ENCODE measurements at regions not wholly inside any gene's neighbourhood (a gene's known extent, or its start where the extent isn't known, plus 50 kb on each side); places are given as distances from the start of the nearest gene placed in this dataset.

DNA sequence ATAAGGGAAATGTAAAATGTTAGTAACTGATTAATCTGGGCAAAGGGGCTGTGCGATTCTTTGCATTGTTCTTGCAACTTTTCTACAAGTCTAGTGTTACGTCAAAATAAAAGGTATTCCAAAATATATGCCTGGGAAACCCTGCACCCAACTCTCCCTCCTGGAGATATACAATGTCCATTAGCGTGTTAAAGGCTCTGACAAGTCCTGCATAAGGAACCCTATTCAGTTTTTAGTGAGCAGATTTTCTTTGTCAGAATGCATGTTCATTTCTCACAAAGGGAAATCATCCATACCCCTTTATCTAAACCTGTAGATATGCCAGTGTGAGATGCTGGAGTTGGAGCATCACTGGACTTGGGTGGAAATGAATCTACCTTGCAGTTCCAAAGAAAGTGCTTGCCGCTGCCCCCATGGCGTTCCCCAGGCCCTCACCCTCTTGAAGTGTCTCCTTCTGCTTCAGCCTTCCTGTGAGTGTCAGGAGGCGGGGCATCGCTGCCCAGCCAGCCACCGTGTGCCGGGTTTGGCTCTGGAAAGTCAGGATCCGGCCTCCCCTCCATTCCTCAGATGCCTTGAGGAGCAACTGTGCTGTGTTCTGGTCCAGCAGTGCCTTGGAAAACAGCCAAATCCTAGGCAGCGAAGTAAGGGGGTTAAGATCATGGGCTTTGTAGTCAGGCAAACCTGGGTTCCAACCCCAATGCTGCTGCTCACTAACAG, 85.5 kb downstream of the RMI2 start:
- no peak overlapping the region for H3K4me3 ChIP-seq
- no peaks in the 10 kb centered on the region for H3K79me2 ChIP-seq (ENCODE audit: low read depth)
- no peaks in the 10 kb centered on the region for H3K4me1 ChIP-seq
- peaks cover 5% of the 10 kb centered on the region for H3K4me1 Mint-ChIP-seq
- H3K9me3 Mint-ChIP-seq, result peaks cover 3% of the 10 kb centered on the region
- no peak overlapping the region for H3K9ac ChIP-seq
- H3K27me3 Mint-ChIP-seq (ENCODE audit: insufficient read depth, low read depth), result peaks cover 20% of the 10 kb centered on the region
- no peak overlapping the region for H3K27ac ChIP-seq
- H3K4me3 Mint-ChIP-seq, result no peak overlapping the region
- no peaks in the 10 kb centered on the region for H3K27me3 ChIP-seq
- no peaks in the 10 kb centered on the region for H3K36me3 ChIP-seq
- TF ChIP-seq, protein P1, sequence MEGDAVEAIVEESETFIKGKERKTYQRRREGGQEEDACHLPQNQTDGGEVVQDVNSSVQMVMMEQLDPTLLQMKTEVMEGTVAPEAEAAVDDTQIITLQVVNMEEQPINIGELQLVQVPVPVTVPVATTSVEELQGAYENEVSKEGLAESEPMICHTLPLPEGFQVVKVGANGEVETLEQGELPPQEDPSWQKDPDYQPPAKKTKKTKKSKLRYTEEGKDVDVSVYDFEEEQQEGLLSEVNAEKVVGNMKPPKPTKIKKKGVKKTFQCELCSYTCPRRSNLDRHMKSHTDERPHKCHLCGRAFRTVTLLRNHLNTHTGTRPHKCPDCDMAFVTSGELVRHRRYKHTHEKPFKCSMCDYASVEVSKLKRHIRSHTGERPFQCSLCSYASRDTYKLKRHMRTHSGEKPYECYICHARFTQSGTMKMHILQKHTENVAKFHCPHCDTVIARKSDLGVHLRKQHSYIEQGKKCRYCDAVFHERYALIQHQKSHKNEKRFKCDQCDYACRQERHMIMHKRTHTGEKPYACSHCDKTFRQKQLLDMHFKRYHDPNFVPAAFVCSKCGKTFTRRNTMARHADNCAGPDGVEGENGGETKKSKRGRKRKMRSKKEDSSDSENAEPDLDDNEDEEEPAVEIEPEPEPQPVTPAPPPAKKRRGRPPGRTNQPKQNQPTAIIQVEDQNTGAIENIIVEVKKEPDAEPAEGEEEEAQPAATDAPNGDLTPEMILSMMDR (IDR thresholded peaks at IDR 0.05), result no peak
- TF ChIP-seq EZH2 (IDR thresholded peaks at IDR 0.05) (no peak), EZH2phosphoT487 (IDR thresholded peaks at IDR 0.05) (no peak)
- no peaks in the 10 kb centered on the region for H3K9me3 ChIP-seq (ENCODE audit: low read depth)
- no peak overlapping the region for H3K27ac Mint-ChIP-seq
- no peaks in the 10 kb centered on the region for H3F3A ChIP-seq (ENCODE audit: low read depth)
- no peak overlapping the region for H2AFZ ChIP-seq (replicated peaks)
- no peak overlapping the region for H3K4me2 ChIP-seq
- no peaks in the 10 kb centered on the region for H3K36me3 Mint-ChIP-seq
- no peaks in the 10 kb centered on the region for H4K20me1 ChIP-seq (ENCODE audit: low read depth)
- no peak for DNase-seq (ENCODE audit: low spot score)

DNA sequence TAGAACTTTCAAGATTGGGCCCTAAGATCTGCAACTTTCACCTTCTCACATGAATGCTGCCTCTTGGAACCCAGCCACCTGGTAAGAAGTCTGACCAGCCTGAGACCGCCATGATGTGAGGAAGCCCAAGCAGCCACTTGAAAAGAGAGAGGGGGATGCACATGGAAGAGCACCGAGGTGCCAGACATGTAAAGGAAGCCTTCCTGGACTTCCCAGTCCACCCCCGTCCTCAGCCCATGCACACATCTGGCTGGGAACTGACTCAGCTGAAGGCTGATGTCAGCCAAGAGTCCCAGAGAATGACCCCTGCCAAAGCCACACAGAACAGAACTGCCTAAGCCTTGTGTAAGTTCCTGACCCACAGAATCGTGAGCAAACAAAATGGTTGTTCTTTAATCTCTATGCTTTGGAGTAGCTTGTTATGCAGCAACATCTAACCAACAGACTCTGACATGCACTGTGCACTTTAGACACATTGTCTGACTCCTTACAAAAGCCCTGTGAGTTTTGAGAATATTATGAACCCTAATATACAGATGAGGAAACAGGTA, 86.7 kb downstream of the RMI2 start:
- peaks cover 3% of the 10 kb centered on the region for H3K9me3 Mint-ChIP-seq
- no peak overlapping the region for H3K27ac ChIP-seq
- H3K36me3 ChIP-seq, result no peaks in the 10 kb centered on the region
- H3F3A ChIP-seq (ENCODE audit: low read depth), result no peaks in the 10 kb centered on the region
- no peak overlapping the region for H3K4me2 ChIP-seq
- H3K27me3 Mint-ChIP-seq (ENCODE audit: insufficient read depth, low read depth), result peaks cover 18% of the 10 kb centered on the region
- no peaks in the 10 kb centered on the region for H3K79me2 ChIP-seq (ENCODE audit: low read depth)
- H3K27me3 ChIP-seq, result no peaks in the 10 kb centered on the region
- no peaks in the 10 kb centered on the region for H3K4me1 ChIP-seq
- no peak overlapping the region for H3K4me3 ChIP-seq
- TF ChIP-seq, protein P1 (IDR thresholded peaks at IDR 0.05), result no peak
- TF ChIP-seq EZH2phosphoT487 (IDR thresholded peaks at IDR 0.05) (no peak), EZH2 (IDR thresholded peaks at IDR 0.05) (no peak)
- no peak overlapping the region for H2AFZ ChIP-seq (replicated peaks)
- no peak overlapping the region for H3K9ac ChIP-seq
- H3K36me3 Mint-ChIP-seq, result no peaks in the 10 kb centered on the region
- H4K20me1 ChIP-seq (ENCODE audit: low read depth), result no peaks in the 10 kb centered on the region
- H3K9me3 ChIP-seq (ENCODE audit: low read depth), result no peaks in the 10 kb centered on the region
- DNase-seq (ENCODE audit: low spot score), result no peak
- no peak overlapping the region for H3K27ac Mint-ChIP-seq
- H3K4me3 Mint-ChIP-seq, result no peak overlapping the region
- H3K4me1 Mint-ChIP-seq, result peaks cover 5% of the 10 kb centered on the region

- Histone ChIP-seq H3K27me3 (no peaks in the 10 kb centered on the region), H3F3A (ENCODE audit: low read depth) (no peaks in the 10 kb centered on the region), H3K4me1 (no peaks in the 10 kb centered on the region), H3K9ac (no peak overlapping the region), H3K36me3 (no peaks in the 10 kb centered on the region), H3K4me2 (no peak overlapping the region), H3K9me3 (ENCODE audit: low read depth) (no peaks in the 10 kb centered on the region), H2AFZ (replicated peaks) (no peak overlapping the region), H3K27ac (no peak overlapping the region), H3K4me3 (no peak overlapping the region), H4K20me1 (ENCODE audit: low read depth) (no peaks in the 10 kb centered on the region), H3K79me2 (ENCODE audit: low read depth) (no peaks in the 10 kb centered on the region)
- no peak for DNase-seq (ENCODE audit: low spot score)
- Mint-ChIP-seq H3K27me3 (ENCODE audit: insufficient read depth, low read depth) (peaks cover 18% of the 10 kb centered on the region), H3K9me3 (peaks cover 3% of the 10 kb centered on the region), H3K4me1 (peaks cover 5% of the 10 kb centered on the region), H3K27ac (no peak overlapping the region), H3K36me3 (no peaks in the 10 kb centered on the region), H3K4me3 (no peak overlapping the region)
- TF ChIP-seq EZH2phosphoT487 (IDR thresholded peaks at IDR 0.05), result no peak
- no peak for TF ChIP-seq EZH2 (IDR thresholded peaks at IDR 0.05)
- TF ChIP-seq, protein P1 (IDR thresholded peaks at IDR 0.05), result no peak
Observed at GRCh38 chr16:11432856-11433395, 87.7 kb downstream of the RMI2 start.
